Neural cell (in vitro differentiated cells): ENCODE measurements at regions not wholly inside any gene's neighbourhood (a gene's known extent, or its start where the extent isn't known, plus 50 kb on each side); places are given as distances from the start of the nearest gene placed in this dataset.

Source experiments
- H2AFZ ChIP-seq: fragments of 200-600, 300-800 bp; sonication (generic), shearing (Covaris generic); 2 replicates; pipeline ENCODE4 v1.6.0; 2014; ENCODE audit warnings: low read depth, mild to moderate bottlenecking, antibody characterized with exemption, low read length, moderate library complexity
- H3F3A ChIP-seq: fragments of 200-600 bp; shearing (Covaris generic); 2 replicates; pipeline ENCODE4 v1.6.1; 2016; ENCODE audit warnings: mild to moderate bottlenecking, moderate library complexity, mixed read lengths, antibody characterized with exemption, low read length; ENCODE audit not compliant: insufficient read depth, poor library complexity, severe bottlenecking
- H3K27ac ChIP-seq: fragments of 200-600, 300-800 bp; sonication (generic), shearing (Covaris generic); 2 replicates; pipeline ENCODE4 v1.5.1; 2014; ENCODE audit warnings: mild to moderate bottlenecking, low read length, moderate library complexity
- H3K27me3 ChIP-seq: fragments of 300-800, 200-600 bp; sonication (generic), shearing (Covaris generic); 2 replicates; pipeline ENCODE4 v1.6.0; 2014; ENCODE audit warnings: mild to moderate bottlenecking, low read depth, low read length, moderate library complexity; ENCODE audit not compliant: insufficient read depth
- H3K36me3 ChIP-seq: fragments of 300-800, 200-600 bp; sonication (generic), shearing (Covaris generic); 2 replicates; pipeline ENCODE4 v1.5.1; 2014; ENCODE audit warnings: mild to moderate bottlenecking, antibody characterized with exemption, low read length, moderate library complexity; ENCODE audit not compliant: insufficient read depth
- H3K4me2 ChIP-seq: fragments of 300-800, 200-600 bp; sonication (generic), shearing (Covaris generic); 2 replicates; pipeline ENCODE4 v1.6.0; 2014; ENCODE audit warnings: mild to moderate bottlenecking, low read length
- H3K4me3 ChIP-seq: fragments of 300-800, 200-600 bp; sonication (generic), shearing (Covaris generic); 2 replicates; pipeline ENCODE4 v1.5.1; 2014; ENCODE audit warnings: mild to moderate bottlenecking, low read length, moderate library complexity
- H3K79me2 ChIP-seq: fragments of 200-600 bp; shearing (Covaris generic); replicated peaks from 2 replicates; pipeline ENCODE4 v1.6.0; 2014; ENCODE audit warnings: mild to moderate bottlenecking, low read length, moderate library complexity; ENCODE audit not compliant: insufficient read depth
- H3K9ac ChIP-seq: fragments of 300-800, 200-600 bp; sonication (generic), shearing (Covaris generic); 2 replicates; pipeline ENCODE4 v1.6.1; 2016; ENCODE audit warnings: mild to moderate bottlenecking, low read length, mixed read lengths
- H3K9me2 ChIP-seq: fragments of 200-600 bp; shearing (Covaris generic); 2 replicates; pipeline ENCODE4 v1.6.1; 2016; ENCODE audit warnings: mild to moderate bottlenecking, low read length, mixed read lengths; ENCODE audit not compliant: insufficient read depth
- H3K9me3 ChIP-seq: fragments of 200-600, 300-800 bp; sonication (generic), shearing (Covaris generic); 2 replicates; pipeline ENCODE4 v1.6.1; 2016; ENCODE audit warnings: mild to moderate bottlenecking, mixed run types, low read length, moderate library complexity, mixed read lengths
- H4K20me1 ChIP-seq: fragments of 200-600 bp; shearing (Covaris generic); 2 replicates; pipeline ENCODE4 v1.6.1; 2016; ENCODE audit warnings: mild to moderate bottlenecking, mixed run types; ENCODE audit not compliant: insufficient read depth
- CTCF ChIP-seq: fragments of 450-650 bp; IDR thresholded peaks from 2 replicates; pipeline ENCODE4 v1.5.1; 2014; ENCODE audit warnings: antibody characterized with exemption, mild to moderate bottlenecking, moderate library complexity; ENCODE audit not compliant: poor library complexity, severe bottlenecking
- EP300 ChIP-seq: fragments of 450-650 bp; conservative IDR thresholded peaks from 2 replicates; pipeline ENCODE4 v1.6.1; 2014; ENCODE audit warnings: antibody characterized with exemption, mild to moderate bottlenecking, moderate library complexity; ENCODE audit not compliant: poor library complexity, severe bottlenecking
- EZH2 ChIP-seq: fragments of 200-600, 300-800 bp; shearing (Covaris generic), sonication (generic); IDR thresholded peaks from 2 replicates; pipeline ENCODE4 v1.6.1; 2014; ENCODE audit warnings: antibody characterized with exemption, low read length, borderline replicate concordance, mild to moderate bottlenecking; ENCODE audit not compliant: insufficient read depth, poor library complexity, severe bottlenecking
- MXI1 ChIP-seq: fragments of 450-650 bp; conservative IDR thresholded peaks from 2 replicates; pipeline ENCODE4 v1.6.1; 2014; ENCODE audit warnings: antibody characterized with exemption, mild to moderate bottlenecking; ENCODE audit not compliant: poor library complexity, severe bottlenecking
- POLR2AphosphoS5 ChIP-seq: IDR thresholded peaks from 2 replicates; pipeline ENCODE4 v1.6.1; 2012
- RAD21 ChIP-seq: fragments of 450-650 bp; conservative IDR thresholded peaks from 2 replicates; pipeline ENCODE4 v1.6.1; 2014; ENCODE audit warnings: antibody characterized with exemption, mild to moderate bottlenecking, moderate library complexity
- REST ChIP-seq: IDR thresholded peaks from 2 replicates; pipeline ENCODE4 v1.6.1; 2012; ENCODE audit warnings: borderline replicate concordance
- SMC3 ChIP-seq: fragments of 450-650 bp; conservative IDR thresholded peaks from 2 replicates; pipeline ENCODE4 v1.6.1; 2014; ENCODE audit warnings: antibody characterized with exemption, mild to moderate bottlenecking, moderate library complexity; ENCODE audit not compliant: poor library complexity
- TAF1 ChIP-seq: IDR thresholded peaks from 2 replicates; pipeline ENCODE4 v1.6.1; 2012; ENCODE audit warnings: low read depth

GRCh38 chr2:187171318-187171717 is 276.7 kb downstream of the CALCRL start:
- H3K9me3 ChIP-seq = no peaks in the 10 kb centered on the region
- no peaks in the 10 kb centered on the region for H3K36me3 ChIP-seq
- no peak overlapping the region for H3K4me2 ChIP-seq
- no peaks in the 10 kb centered on the region for H3K79me2 ChIP-seq
- H3K4me3 ChIP-seq = no peak overlapping the region
- H3K9ac ChIP-seq = no peak overlapping the region
- H2AFZ ChIP-seq = no peak overlapping the region
- no peak overlapping the region for H3K27ac ChIP-seq
- H3K27me3 ChIP-seq = no peaks in the 10 kb centered on the region
- no peak for TF ChIP-seq REST
- no peak for TF ChIP-seq SMC3
- TF ChIP-seq MXI1 = no peak
- no peak for TF ChIP-seq TAF1
- no peak for TF ChIP-seq EP300
- TF ChIP-seq POLR2AphosphoS5 = no peak
- TF ChIP-seq CTCF = no peak
- no peak for TF ChIP-seq EZH2
- TF ChIP-seq RAD21 = no peak
- H4K20me1 ChIP-seq = no peaks in the 10 kb centered on the region
- no peaks in the 10 kb centered on the region for H3F3A ChIP-seq
- no peaks in the 10 kb centered on the region for H3K9me2 ChIP-seq

- no peaks in the 10 kb centered on the region for H3K9me2 ChIP-seq
- H3K36me3 ChIP-seq = no peaks in the 10 kb centered on the region
- H3K9me3 ChIP-seq = no peaks in the 10 kb centered on the region
- no peaks in the 10 kb centered on the region for H4K20me1 ChIP-seq
- H3K9ac ChIP-seq = no peak overlapping the region
- no peaks in the 10 kb centered on the region for H3K27me3 ChIP-seq
- TF ChIP-seq CTCF (no peak), SMC3 (no peak), RAD21 (no peak), TAF1 (no peak), EP300 (no peak), POLR2AphosphoS5 (no peak), REST (no peak), EZH2 (no peak), MXI1 (no peak)
- no peak overlapping the region for H3K4me2 ChIP-seq
- no peak overlapping the region for H2AFZ ChIP-seq
- no peak overlapping the region for H3K4me3 ChIP-seq
- H3K27ac ChIP-seq = no peak overlapping the region
- no peaks in the 10 kb centered on the region for H3F3A ChIP-seq
- H3K79me2 ChIP-seq = no peaks in the 10 kb centered on the region
Observed at GRCh38 chr2:187169864-187170263, 278.2 kb downstream of the CALCRL start.
